GM13976 (cell line): ENCODE measurements at regions not wholly inside any gene's neighbourhood (a gene's known extent, or its start where the extent isn't known, plus 50 kb on each side); places are given as distances from the start of the nearest gene placed in this dataset.

Experiments
- DNase-seq: peaks from one replicate; pipeline ENCODE4 v3.0.0; 2012; ENCODE audit warnings: low spot score
- CTCF ChIP-seq: IDR thresholded peaks from 2 replicates; pipeline ENCODE4 v1.5.1; 2012; ENCODE audit warnings: borderline replicate concordance, mild to moderate bottlenecking; ENCODE audit not compliant: insufficient read depth; ENCODE audit errors: extremely low read depth, missing control alignments, control extremely low read depth
- in situ Hi-C: fragments of 300-500 bp; cut with MboI; formaldehyde crosslinking; loops from one replicate; pipeline ENCODE4 v1.12.0; 2022; ENCODE audit warnings: low sequenced_read_pairs, mixed read lengths, inconsistent platforms; ENCODE audit not compliant: unreplicated experiment

GRCh38 chr10:125584954-125585353, 98.0 kb downstream of the TEX36 start:
- no peak for DNase-seq
- in situ Hi-C loops = no loop called here
- TF ChIP-seq CTCF = no peak

GRCh38 chr10:125578658-125579315, 104.2 kb downstream of the TEX36 start:
- no peak for TF ChIP-seq CTCF
- DNase-seq = no peak
- in situ Hi-C loops = no loop called here

DNA sequence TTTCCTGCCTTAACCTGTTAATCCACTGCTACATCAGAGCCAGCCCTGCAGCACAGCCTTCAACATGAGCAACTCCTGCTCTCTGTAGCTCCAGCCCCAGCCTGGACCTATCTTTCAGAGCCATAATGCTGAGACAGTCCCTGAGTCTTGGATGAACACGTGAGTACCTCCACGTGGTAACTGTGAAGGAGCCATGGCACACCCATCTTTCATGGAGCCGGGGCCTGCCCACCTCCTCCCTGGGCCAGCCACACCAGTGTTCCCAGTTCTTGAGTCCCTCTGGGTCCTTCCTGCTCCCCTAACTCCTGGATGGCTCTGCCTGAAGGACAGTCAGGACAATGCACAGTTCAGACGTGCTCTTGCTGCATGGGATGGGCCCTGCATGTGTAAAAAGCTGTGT, 107.1 kb downstream of the TEX36 start:
- in situ Hi-C loops = no loop called here
- no peak for DNase-seq

DNA sequence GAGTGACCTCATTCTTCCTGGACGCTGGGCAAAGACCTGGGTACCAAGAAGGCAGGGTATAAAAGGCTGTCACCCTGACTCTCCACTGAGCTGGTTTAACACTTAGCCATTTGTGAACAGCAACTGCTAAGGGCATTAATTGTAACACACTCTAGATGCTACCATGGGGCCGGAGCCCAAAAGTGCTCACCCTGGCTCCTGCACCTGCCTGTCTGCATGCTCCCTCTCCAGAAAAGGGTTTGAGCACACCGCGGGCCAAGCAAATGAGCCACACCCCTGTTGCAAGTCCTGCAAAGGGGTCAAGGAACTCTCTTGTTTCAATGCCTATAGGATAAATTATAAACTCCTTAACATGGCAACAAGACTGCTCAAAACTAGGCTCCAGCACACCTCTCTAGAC, 114.8 kb downstream of the TEX36 start:
- DNase-seq = no peak
- no peak for TF ChIP-seq CTCF
- in situ Hi-C loops = no loop called here

More for the DNA sequence above, 107.1 kb downstream of the TEX36 start:
- TF ChIP-seq CTCF = no peak

DNA sequence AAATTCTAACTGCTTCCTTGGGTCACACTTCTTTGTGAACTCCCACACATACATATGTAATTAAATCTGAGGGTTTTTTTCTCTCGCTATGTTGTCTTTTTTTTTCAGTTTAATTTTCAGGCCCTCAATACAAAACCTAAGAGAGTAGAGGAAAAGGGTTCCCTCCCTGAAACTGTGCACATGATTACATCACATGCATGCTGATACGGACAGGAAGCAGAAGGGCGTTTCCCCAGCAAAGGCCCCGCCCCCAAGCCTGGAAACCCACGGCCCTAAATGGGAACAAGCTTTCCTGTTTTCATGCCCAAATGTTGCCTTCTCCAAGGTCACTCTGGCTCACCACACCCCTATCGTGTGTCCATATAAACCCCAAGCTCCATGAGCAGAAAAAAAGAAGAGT, 115.4 kb downstream of the TEX36 start:
- no peak for DNase-seq
- no peak for TF ChIP-seq CTCF
- in situ Hi-C loops = no loop called here

DNA sequence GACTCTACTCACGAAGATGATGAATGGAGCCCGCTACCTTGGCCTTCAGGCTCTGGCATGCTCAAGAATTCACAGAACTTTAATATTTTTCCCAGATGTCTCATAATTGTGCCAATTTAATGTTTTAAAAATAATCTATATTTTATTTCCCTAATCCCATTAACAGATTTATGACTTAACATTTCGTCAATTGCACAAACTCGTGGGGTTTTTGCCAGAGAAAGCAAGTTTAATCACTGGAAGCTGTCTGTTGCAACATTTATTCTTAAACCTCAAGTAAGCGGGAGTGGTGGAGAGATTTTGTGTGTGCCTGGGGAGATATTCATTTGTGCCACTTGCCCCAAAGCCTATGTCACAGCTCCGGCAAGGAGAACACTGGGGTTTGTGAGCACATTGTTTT, 117.9 kb downstream of the TEX36 start:
- in situ Hi-C loops = no loop called here
- DNase-seq = no peak
- no peak for TF ChIP-seq CTCF

- in situ Hi-C loops = no loop called here
- DNase-seq = no peak
- no peak for TF ChIP-seq CTCF
Measured at GRCh38 chr10:125564570-125564969, 118.4 kb downstream of the TEX36 start.
